Heart left ventricle (tissue), 16 donors: ENCODE measurements at regions not wholly inside any gene's neighbourhood (a gene's known extent, or its start where the extent isn't known, plus 50 kb on each side); places are given as distances from the start of the nearest gene placed in this dataset.

Experiments
- ATAC-seq, 4 donors: fragments of 200-7000 bp; cut with Tn5 transposase; one replicate each; pipeline ENCODE4 v1.9.1; 2020 to 2022; ENCODE audit warnings: moderate library complexity in 4 of 4, mild to moderate bottlenecking in 3 of 4, moderate number of reproducible peaks in 1 of 4
- DNase-seq, 5 donors: peaks; one replicate each; pipeline ENCODE4 v3.0.0-alpha.2; 2020
- H3K27ac ChIP-seq, 12 donors: fragments of 200-600 bp; sonication (generic) in 4 of 12; one replicate each; pipeline versions ENCODE4 v1.5.0 to v1.8.0; 2016 to 2022; ENCODE audit warnings: mild to moderate bottlenecking in 2 of 12
- H3K27me3 ChIP-seq, 9 donors: fragments of 200-600 bp; sonication (generic) in 2 of 9; one replicate each; pipeline versions ENCODE4 v1.5.1 to v1.8.0; 2016 to 2022; ENCODE audit warnings: mild to moderate bottlenecking in 3 of 9
- H3K36me3 ChIP-seq, 9 donors: fragments of 200-600 bp; sonication (generic) in 2 of 9; one replicate each; pipeline versions ENCODE4 v1.5.0 to v1.8.0; 2018 to 2022; ENCODE audit warnings: mild to moderate bottlenecking in 2 of 9
- H3K4me1 ChIP-seq, 12 donors: fragments of 200-600 bp; sonication (generic) in 4 of 12; one replicate each; pipeline versions ENCODE4 v1.5.0 to v1.8.0; 2016 to 2022; ENCODE audit warnings: mild to moderate bottlenecking in 3 of 12
- H3K4me3 ChIP-seq, 12 donors: fragments of 200-600 bp; sonication (generic) in 4 of 12; one replicate each; pipeline versions ENCODE4 v1.5.0 to v1.8.0; 2017 to 2022; ENCODE audit warnings: mild to moderate bottlenecking in 9 of 12, moderate library complexity in 4 of 12
- H3K9me3 ChIP-seq, 12 donors: fragments of 200-600 bp; sonication (generic) in 4 of 12; one replicate each; pipeline versions ENCODE4 v1.5.0 to v1.8.0; 2016 to 2022; ENCODE audit warnings: mild to moderate bottlenecking in 1 of 12
- CTCF ChIP-seq, 12 donors: fragments of 200-600 bp; sonication (generic) in 4 of 12; IDR thresholded peaks; one replicate each; pipeline versions ENCODE4 v1.5.0 to v1.8.0; 2018 to 2022; ENCODE audit warnings: antibody characterized with exemption in 12 of 12, mild to moderate bottlenecking in 5 of 12
- POLR2A ChIP-seq, 2 donors: fragments of 450-650 bp; IDR thresholded peaks; one replicate each; pipeline ENCODE4 v1.6.1; 2017; ENCODE audit warnings: antibody characterized with exemption in 2 of 2, mild to moderate bottlenecking in 2 of 2, moderate library complexity in 2 of 2
- WGBS, 4 donors: extraction: QIAGEN DNeasy Blood & Tissue Kit in 2 of 4; methylation state at CpG; one replicate each; pipeline versions ENCODE4 v1.1.5 to v1.1.7; 2013 to 2018; 5-methylcytosine and 5-hydroxymethylcytosine counted together
- intact Hi-C, 10 donors: fragments of 100-400 bp; cut with DNase I; formaldehyde crosslinking; loops; one replicate each; pipeline versions ENCODE4 v1.11.1 to v1.14.2; 2022
- donor health status: ischemic (EF 13 %, LVEDD 7.1; RV severe dilation, severe dysfunction).
- donor health status: healthy with polysubstance abuse.
- donor health status: DM: no; HTN: yes; CAD: no.
- donor health status: DM: no; HTN: no; CAD: no.
- donor health status: ischemic (EF 25% LVEDD 6.9; RV normal size, moderate dysfunction).
- donor health status: ischemic (EF 25% LVEDD 5.7; RV mildly dilated, moderate dysfunction).
- donor health status: healthy.
- donor health status: DM: yes; HTN: yes; CAD: no.
- donor health status: ischemic (EF 35%, LVEDD 5.7; RV mildly dilated, moderate dysfunction).
- donor health status: nonischemic (EF 11% LVEDD 7.7; RV severe dilation, severe dysfunction).
- donor health status: DM: yes; HTN: yes; CAD: no.
- donor health status: PGD.
- donor health status: ischemic (EF 29% LVEDD 5.4; RV normal size, mild dysfunction).
- donor health status: nonischemic (EF 23%, LVEDD 6.1; RV moderate dilation, normal function).

GRCh38 chr6:84623956-84624680 is 140.3 kb downstream of the TBX18 start:
- no peaks in the 10 kb centered on the region for H3K36me3 ChIP-seq
- peaks cover 0 to 6% (median 0%) of the 10 kb centered on the region in 12 donors for H3K4me1 ChIP-seq
- H3K9me3 ChIP-seq: peaks cover 0 to 13% (median 4%) of the 10 kb centered on the region in 12 donors
- DNase-seq (peak in 4 of 5 donors; percentile 26 to 57 (median 32)), ATAC-seq (peak; percentile 58 to 96 (median 94))
- no peak for TF ChIP-seq CTCF (IDR thresholded peaks at IDR 0.05)
- no peak for TF ChIP-seq POLR2A (IDR thresholded peaks at IDR 0.05)
- 16 to 26% (median 19%) methylated on average over 4 of the region's 4 CpGs for WGBS, 4 donors
- H3K27ac ChIP-seq: peak overlapping the region in 1 of 12 donors; percentile 17
- intact Hi-C loops: no loop called here
- no peaks in the 10 kb centered on the region for H3K27me3 ChIP-seq
- H3K4me3 ChIP-seq: no peak overlapping the region

- Histone ChIP-seq H3K36me3 (no peaks in the 10 kb centered on the region), H3K4me3 (peak overlapping the region in 1 of 12 donors; percentile 28), H3K4me1 (no peaks in the 10 kb centered on the region), H3K27ac (peak overlapping the region in 7 of 12 donors; percentile 3 to 74 (median 40)), H3K9me3 (peaks cover 0 to 13% (median 4%) of the 10 kb centered on the region in 12 donors), H3K27me3 (no peaks in the 10 kb centered on the region)
- TF ChIP-seq CTCF (IDR thresholded peaks at IDR 0.05): no peak
- no peak for TF ChIP-seq POLR2A (IDR thresholded peaks at IDR 0.05)
- ATAC-seq (peak in 1 of 4 donors; percentile 50), DNase-seq (no peak)
- WGBS, 4 donors: 18 to 24% (median 21%) methylated on average over 6 of the region's 6 CpGs
- intact Hi-C loops: no loop called here
Measured at GRCh38 chr6:84618836-84619235, 145.6 kb downstream of the TBX18 start.

DNA sequence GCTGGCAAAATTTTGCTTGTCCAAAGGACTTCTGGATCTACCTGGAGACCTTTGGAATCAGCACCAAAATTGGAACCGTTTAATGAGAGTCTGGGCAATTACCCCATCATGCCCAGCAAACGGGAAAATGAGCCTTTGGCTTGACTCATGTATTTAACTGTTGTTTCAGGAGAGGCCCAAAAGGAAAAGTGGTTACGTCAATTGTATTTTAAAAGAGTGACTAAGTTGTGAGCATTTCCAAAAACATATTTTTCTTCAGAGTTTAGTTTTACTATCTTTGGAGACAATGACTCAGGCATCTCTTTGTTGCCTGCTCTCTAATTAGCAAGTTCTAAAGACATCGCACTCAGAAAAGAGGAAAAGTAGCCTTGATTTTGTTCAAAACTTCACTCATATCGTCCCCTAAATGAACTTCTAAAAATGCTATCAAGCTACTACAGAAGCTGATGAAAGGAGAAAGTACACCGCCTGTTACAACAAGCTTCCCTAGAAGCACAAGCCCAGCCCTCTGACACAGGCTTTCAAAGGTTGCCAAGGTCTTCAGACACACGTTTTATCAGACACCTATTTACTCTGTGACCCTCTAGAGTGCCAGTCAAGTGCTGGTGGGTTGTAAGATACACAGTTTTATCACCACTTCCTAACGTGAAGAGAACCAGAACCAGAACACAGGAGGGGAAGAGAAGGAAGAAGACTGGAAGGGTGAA is 146.2 kb downstream of the TBX18 start:
- no peak for DNase-seq
- intact Hi-C loops: no loop called here
- Histone ChIP-seq H3K27me3 (no peaks in the 10 kb centered on the region), H3K36me3 (no peaks in the 10 kb centered on the region), H3K4me3 (peak overlapping the region in 2 of 12 donors; percentile 1 to 28), H3K27ac (peak overlapping the region in 8 of 12 donors; percentile 3 to 74 (median 41)), H3K4me1 (no peaks in the 10 kb centered on the region), H3K9me3 (peaks cover 0 to 13% (median 4%) of the 10 kb centered on the region in 12 donors)
- peak in 3 of 4 donors; percentile 29 to 78 (median 60) for ATAC-seq
- WGBS, 4 donors: 25 to 29% (median 27%) methylated on average over 8 of the region's 8 CpGs
- TF ChIP-seq CTCF (IDR thresholded peaks at IDR 0.05): no peak
- TF ChIP-seq POLR2A (IDR thresholded peaks at IDR 0.05): no peak

GRCh38 chr6:84615987-84616386 is 148.4 kb downstream of the TBX18 start:
- Histone ChIP-seq H3K27ac (no peak overlapping the region), H3K4me1 (no peaks in the 10 kb centered on the region), H3K4me3 (no peak overlapping the region), H3K27me3 (no peaks in the 10 kb centered on the region), H3K9me3 (peaks cover 0 to 7% (median 0%) of the 10 kb centered on the region in 12 donors), H3K36me3 (no peaks in the 10 kb centered on the region)
- intact Hi-C loops: no loop called here
- 80 to 86% (median 84%) methylated on average over 2 of the region's 2 CpGs for WGBS, 4 donors
- DNase-seq: no peak
- ATAC-seq: no peak
- TF ChIP-seq POLR2A (IDR thresholded peaks at IDR 0.05) (no peak), CTCF (IDR thresholded peaks at IDR 0.05) (no peak)
